ENCODE measurements at regions not wholly inside any gene's neighbourhood (a gene's known extent, or its start where the extent isn't known, plus 50 kb on each side); places are given as distances from the start of the nearest gene placed in this dataset.

DNA sequence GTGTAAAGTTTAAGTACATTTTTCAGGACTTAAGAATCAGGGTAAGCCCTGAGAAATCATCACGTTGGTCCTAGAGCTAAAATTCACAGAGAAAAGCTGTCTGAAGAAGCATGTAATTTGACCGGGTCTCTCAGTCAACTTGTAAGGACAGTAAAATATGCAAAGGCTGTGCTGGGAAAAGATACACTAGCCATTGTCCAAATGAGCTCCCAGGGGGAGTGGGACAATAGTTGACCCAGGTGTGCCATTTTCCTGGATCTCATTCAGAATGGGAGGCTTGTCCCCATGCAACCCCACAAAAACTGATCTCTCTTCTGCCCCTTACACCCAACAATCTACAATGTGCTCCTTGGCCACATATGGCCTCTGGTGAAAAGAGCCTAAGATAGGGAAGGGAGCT is 437.9 kb downstream of the KLF12 start:
- H3K4me3 ChIP-seq (ENCODE audit: low read depth in 2 of 2, low read length in 2 of 2): no peak overlapping the region
- H3K9me3 ChIP-seq (ENCODE audit: control insufficient read depth, insufficient read depth, low read depth, low read length): no peaks in the 10 kb centered on the region
- BruUV-seq (replicated peaks): no TSS peak
- POLR2A ChIA-PET: no interaction called here
- no peak for DNase-seq (ENCODE audit: low read depth, low spot score)
- intact Hi-C loops (cut with micrococcal nuclease; ENCODE audit: unreplicated experiment) (no loop called here), in situ Hi-C loops (cut with HindIII; ENCODE audit: low pct_unique_long_range_greater_than_20kb, low sequenced_read_pairs) (no loop called here)
- no peaks in the 10 kb centered on the region for H3K4me1 ChIP-seq (ENCODE audit: control insufficient read depth, insufficient read depth, low read length)
- H3K27ac ChIP-seq (ENCODE audit: low read length): no peak overlapping the region
- TF ChIP-seq SIN3A (IDR thresholded peaks at IDR 0.05; ENCODE audit: borderline replicate concordance, insufficient read depth, low read depth, low read length): no peak
- TF ChIP-seq TCF7L2 (IDR thresholded peaks at IDR 0.05; ENCODE audit: low read depth, low read length): no peak
- TF ChIP-seq, protein P1, sequence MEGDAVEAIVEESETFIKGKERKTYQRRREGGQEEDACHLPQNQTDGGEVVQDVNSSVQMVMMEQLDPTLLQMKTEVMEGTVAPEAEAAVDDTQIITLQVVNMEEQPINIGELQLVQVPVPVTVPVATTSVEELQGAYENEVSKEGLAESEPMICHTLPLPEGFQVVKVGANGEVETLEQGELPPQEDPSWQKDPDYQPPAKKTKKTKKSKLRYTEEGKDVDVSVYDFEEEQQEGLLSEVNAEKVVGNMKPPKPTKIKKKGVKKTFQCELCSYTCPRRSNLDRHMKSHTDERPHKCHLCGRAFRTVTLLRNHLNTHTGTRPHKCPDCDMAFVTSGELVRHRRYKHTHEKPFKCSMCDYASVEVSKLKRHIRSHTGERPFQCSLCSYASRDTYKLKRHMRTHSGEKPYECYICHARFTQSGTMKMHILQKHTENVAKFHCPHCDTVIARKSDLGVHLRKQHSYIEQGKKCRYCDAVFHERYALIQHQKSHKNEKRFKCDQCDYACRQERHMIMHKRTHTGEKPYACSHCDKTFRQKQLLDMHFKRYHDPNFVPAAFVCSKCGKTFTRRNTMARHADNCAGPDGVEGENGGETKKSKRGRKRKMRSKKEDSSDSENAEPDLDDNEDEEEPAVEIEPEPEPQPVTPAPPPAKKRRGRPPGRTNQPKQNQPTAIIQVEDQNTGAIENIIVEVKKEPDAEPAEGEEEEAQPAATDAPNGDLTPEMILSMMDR (IDR thresholded peaks at IDR 0.05): no peak
- TF ChIP-seq, protein P2, sequence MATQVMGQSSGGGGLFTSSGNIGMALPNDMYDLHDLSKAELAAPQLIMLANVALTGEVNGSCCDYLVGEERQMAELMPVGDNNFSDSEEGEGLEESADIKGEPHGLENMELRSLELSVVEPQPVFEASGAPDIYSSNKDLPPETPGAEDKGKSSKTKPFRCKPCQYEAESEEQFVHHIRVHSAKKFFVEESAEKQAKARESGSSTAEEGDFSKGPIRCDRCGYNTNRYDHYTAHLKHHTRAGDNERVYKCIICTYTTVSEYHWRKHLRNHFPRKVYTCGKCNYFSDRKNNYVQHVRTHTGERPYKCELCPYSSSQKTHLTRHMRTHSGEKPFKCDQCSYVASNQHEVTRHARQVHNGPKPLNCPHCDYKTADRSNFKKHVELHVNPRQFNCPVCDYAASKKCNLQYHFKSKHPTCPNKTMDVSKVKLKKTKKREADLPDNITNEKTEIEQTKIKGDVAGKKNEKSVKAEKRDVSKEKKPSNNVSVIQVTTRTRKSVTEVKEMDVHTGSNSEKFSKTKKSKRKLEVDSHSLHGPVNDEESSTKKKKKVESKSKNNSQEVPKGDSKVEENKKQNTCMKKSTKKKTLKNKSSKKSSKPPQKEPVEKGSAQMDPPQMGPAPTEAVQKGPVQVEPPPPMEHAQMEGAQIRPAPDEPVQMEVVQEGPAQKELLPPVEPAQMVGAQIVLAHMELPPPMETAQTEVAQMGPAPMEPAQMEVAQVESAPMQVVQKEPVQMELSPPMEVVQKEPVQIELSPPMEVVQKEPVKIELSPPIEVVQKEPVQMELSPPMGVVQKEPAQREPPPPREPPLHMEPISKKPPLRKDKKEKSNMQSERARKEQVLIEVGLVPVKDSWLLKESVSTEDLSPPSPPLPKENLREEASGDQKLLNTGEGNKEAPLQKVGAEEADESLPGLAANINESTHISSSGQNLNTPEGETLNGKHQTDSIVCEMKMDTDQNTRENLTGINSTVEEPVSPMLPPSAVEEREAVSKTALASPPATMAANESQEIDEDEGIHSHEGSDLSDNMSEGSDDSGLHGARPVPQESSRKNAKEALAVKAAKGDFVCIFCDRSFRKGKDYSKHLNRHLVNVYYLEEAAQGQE (IDR thresholded peaks at IDR 0.05; ENCODE audit: insufficient read depth in 1 of 2, low read depth in 2 of 2, low read length in 1 of 2): no peak
- TF ChIP-seq POLR2AphosphoS5 (IDR thresholded peaks at IDR 0.05; ENCODE audit: low read depth, low read length): no peak
- H3K27me3 ChIP-seq (ENCODE audit: control insufficient read depth, insufficient read depth, low read length): no peaks in the 10 kb centered on the region
- H3K36me3 ChIP-seq (ENCODE audit: control insufficient read depth, insufficient read depth, low read length): no peaks in the 10 kb centered on the region
- no peak for ATAC-seq
- CTCF ChIA-PET: no interaction called here

DNA sequence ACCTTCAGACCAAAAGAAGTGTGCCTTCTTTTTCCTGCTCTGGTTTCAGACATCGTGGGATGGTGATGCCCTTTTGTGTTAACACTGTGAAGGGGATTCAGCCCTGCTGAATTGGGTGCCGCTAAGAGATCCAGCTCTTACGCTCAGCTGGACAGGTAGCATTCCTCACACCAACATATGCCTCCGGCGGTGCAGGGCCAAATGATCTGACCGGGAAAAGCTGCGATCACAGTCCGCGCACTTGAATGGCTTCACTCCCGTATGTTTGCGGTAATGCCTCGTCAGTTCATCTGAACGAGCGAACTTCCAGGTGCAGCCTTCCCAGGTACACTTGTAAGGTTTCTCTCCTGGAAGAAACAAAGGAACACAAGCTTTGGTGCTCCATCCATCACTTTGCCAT is 438.9 kb downstream of the KLF12 start:
- ATAC-seq (no peak), DNase-seq (ENCODE audit: low read depth, low spot score) (no peak)
- Histone ChIP-seq H3K27ac (ENCODE audit: low read length) (no peak overlapping the region), H3K9me3 (ENCODE audit: control insufficient read depth, insufficient read depth, low read depth, low read length) (no peaks in the 10 kb centered on the region), H3K36me3 (ENCODE audit: control insufficient read depth, insufficient read depth, low read length) (no peaks in the 10 kb centered on the region), H3K4me1 (ENCODE audit: control insufficient read depth, insufficient read depth, low read length) (no peaks in the 10 kb centered on the region), H3K27me3 (ENCODE audit: control insufficient read depth, insufficient read depth, low read length) (no peaks in the 10 kb centered on the region), H3K4me3 (ENCODE audit: low read depth in 2 of 2, low read length in 2 of 2) (no peak overlapping the region)
- TF ChIP-seq, protein P1 (IDR thresholded peaks at IDR 0.05): no peak
- no peak for TF ChIP-seq SIN3A (IDR thresholded peaks at IDR 0.05; ENCODE audit: borderline replicate concordance, insufficient read depth, low read depth, low read length)
- no peak for TF ChIP-seq TCF7L2 (IDR thresholded peaks at IDR 0.05; ENCODE audit: low read depth, low read length)
- TF ChIP-seq, protein P2 (IDR thresholded peaks at IDR 0.05; ENCODE audit: insufficient read depth in 1 of 2, low read depth in 2 of 2, low read length in 1 of 2): no peak
- TF ChIP-seq POLR2AphosphoS5 (IDR thresholded peaks at IDR 0.05; ENCODE audit: low read depth, low read length): no peak
- no TSS peak for BruUV-seq (replicated peaks)
- ChIA-PET CTCF (no interaction called here), POLR2A (no interaction called here)
- intact Hi-C loops (cut with micrococcal nuclease; ENCODE audit: unreplicated experiment) (no loop called here), in situ Hi-C loops (cut with HindIII; ENCODE audit: low pct_unique_long_range_greater_than_20kb, low sequenced_read_pairs) (no loop called here)
